ENCODE measurements at regions not wholly inside any gene's neighbourhood (a gene's known extent, or its start where the extent isn't known, plus 50 kb on each side); places are given as distances from the start of the nearest gene placed in this dataset.
A peak's percentile ranks its signal among the peaks of the same experiment; 100 is the strongest.

- H3K4me3 ChIP-seq (ENCODE audit: insufficient read depth, low read length), result no peak overlapping the region
- H3K79me2 ChIP-seq (ENCODE audit: insufficient read depth, low read length), result no peaks in the 10 kb centered on the region
- peak; percentile 5 for DNase-seq (ENCODE audit: insufficient read length, low spot score, missing footprints)
- H3K36me3 ChIP-seq (ENCODE audit: insufficient read depth, low read length), result no peaks in the 10 kb centered on the region
- H3K27me3 ChIP-seq (ENCODE audit: insufficient read depth, low read length), result no peaks in the 10 kb centered on the region
- no peaks in the 10 kb centered on the region for H3K9me3 ChIP-seq (ENCODE audit: low read depth, low read length)
- no peak overlapping the region for H2AFZ ChIP-seq (ENCODE audit: low read length)
- no peak for TF ChIP-seq CTCF (IDR thresholded peaks at IDR 0.05; ENCODE audit: extremely low read depth, low read depth, low read length)
- no peak overlapping the region for H3K4me2 ChIP-seq (ENCODE audit: insufficient read depth, low read length)
- H3K4me1 ChIP-seq (ENCODE audit: insufficient read depth, low read length), result no peaks in the 10 kb centered on the region
- H4K20me1 ChIP-seq (ENCODE audit: insufficient read depth, low read length), result no peaks in the 10 kb centered on the region
- H3K27ac ChIP-seq (ENCODE audit: low read depth, low read length), result no peak overlapping the region
Measured at GRCh38 chr5:162995568-162995967, 441.8 kb upstream of the CCNG1 start.

- Histone ChIP-seq H4K20me1 (ENCODE audit: insufficient read depth, low read length) (no peaks in the 10 kb centered on the region), H3K36me3 (ENCODE audit: insufficient read depth, low read length) (no peaks in the 10 kb centered on the region), H3K27ac (ENCODE audit: low read depth, low read length) (no peak overlapping the region), H3K4me1 (ENCODE audit: insufficient read depth, low read length) (no peaks in the 10 kb centered on the region), H3K79me2 (ENCODE audit: insufficient read depth, low read length) (no peaks in the 10 kb centered on the region), H2AFZ (ENCODE audit: low read length) (no peak overlapping the region), H3K27me3 (ENCODE audit: insufficient read depth, low read length) (no peaks in the 10 kb centered on the region), H3K9me3 (ENCODE audit: low read depth, low read length) (no peaks in the 10 kb centered on the region), H3K4me3 (ENCODE audit: insufficient read depth, low read length) (no peak overlapping the region), H3K4me2 (ENCODE audit: insufficient read depth, low read length) (no peak overlapping the region)
- no peak for TF ChIP-seq CTCF (IDR thresholded peaks at IDR 0.05; ENCODE audit: extremely low read depth, low read depth, low read length)
- DNase-seq (ENCODE audit: insufficient read length, low spot score, missing footprints), result no peak
Measured at GRCh38 chr5:162996053-162996452, 441.3 kb upstream of the CCNG1 start.

GRCh38 chr5:163005949-163006348, 431.4 kb upstream of the CCNG1 start:
- no peaks in the 10 kb centered on the region for H4K20me1 ChIP-seq (ENCODE audit: insufficient read depth, low read length)
- no peaks in the 10 kb centered on the region for H3K4me1 ChIP-seq (ENCODE audit: insufficient read depth, low read length)
- no peak overlapping the region for H2AFZ ChIP-seq (ENCODE audit: low read length)
- H3K4me3 ChIP-seq (ENCODE audit: insufficient read depth, low read length), result no peak overlapping the region
- no peak for DNase-seq (ENCODE audit: insufficient read length, low spot score, missing footprints)
- H3K27ac ChIP-seq (ENCODE audit: low read depth, low read length), result no peak overlapping the region
- no peaks in the 10 kb centered on the region for H3K79me2 ChIP-seq (ENCODE audit: insufficient read depth, low read length)
- no peak overlapping the region for H3K4me2 ChIP-seq (ENCODE audit: insufficient read depth, low read length)
- H3K9me3 ChIP-seq (ENCODE audit: low read depth, low read length), result no peaks in the 10 kb centered on the region
- H3K27me3 ChIP-seq (ENCODE audit: insufficient read depth, low read length), result no peaks in the 10 kb centered on the region
- no peak for TF ChIP-seq CTCF (IDR thresholded peaks at IDR 0.05; ENCODE audit: extremely low read depth, low read depth, low read length)
- H3K36me3 ChIP-seq (ENCODE audit: insufficient read depth, low read length), result no peaks in the 10 kb centered on the region

- Histone ChIP-seq H3K4me3 (ENCODE audit: insufficient read depth, low read length) (no peak overlapping the region), H3K27ac (ENCODE audit: low read depth, low read length) (no peak overlapping the region), H3K4me2 (ENCODE audit: insufficient read depth, low read length) (no peak overlapping the region), H3K4me1 (ENCODE audit: insufficient read depth, low read length) (no peaks in the 10 kb centered on the region), H3K27me3 (ENCODE audit: insufficient read depth, low read length) (no peaks in the 10 kb centered on the region), H3K36me3 (ENCODE audit: insufficient read depth, low read length) (no peaks in the 10 kb centered on the region), H3K79me2 (ENCODE audit: insufficient read depth, low read length) (no peaks in the 10 kb centered on the region), H3K9me3 (ENCODE audit: low read depth, low read length) (no peaks in the 10 kb centered on the region), H4K20me1 (ENCODE audit: insufficient read depth, low read length) (no peaks in the 10 kb centered on the region), H2AFZ (ENCODE audit: low read length) (no peak overlapping the region)
- DNase-seq (ENCODE audit: insufficient read length, low spot score, missing footprints), result no peak
- no peak for TF ChIP-seq CTCF (IDR thresholded peaks at IDR 0.05; ENCODE audit: extremely low read depth, low read depth, low read length)
Measured at GRCh38 chr5:163022582-163023128, 414.7 kb upstream of the CCNG1 start.

Data from osteoblast (primary cell).